ENCODE measurements at regions not wholly inside any gene's neighbourhood (a gene's known extent, or its start where the extent isn't known, plus 50 kb on each side); places are given as distances from the start of the nearest gene placed in this dataset.

DNA sequence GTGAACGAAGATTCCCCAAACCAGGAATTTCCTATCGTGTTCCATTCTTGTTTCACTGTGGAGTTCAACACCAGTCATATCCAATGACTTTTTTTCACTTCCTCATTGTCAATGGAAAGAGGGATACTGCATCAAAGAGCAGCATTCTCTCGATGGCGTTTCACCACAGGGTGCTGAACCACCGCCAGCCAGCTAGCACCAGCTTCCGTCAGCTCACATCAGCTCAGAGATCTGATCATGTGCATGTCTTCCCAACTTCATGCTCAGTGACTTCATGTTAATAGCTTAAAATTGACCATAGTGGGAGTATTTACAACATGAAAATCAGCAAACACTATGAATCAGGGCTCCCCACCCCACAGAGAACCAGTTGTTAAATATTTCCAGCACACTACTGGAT is 359.9 kb downstream of the TNS1 start:
- Histone ChIP-seq H3K4me3 (replicated peaks in 1 of 3; ENCODE audit: insufficient read depth in 1 of 3, low read depth in 2 of 3, low read length in 3 of 3) (no peak overlapping the region), H4K20me1 (ENCODE audit: insufficient read depth, low read length) (no peaks in the 10 kb centered on the region), H3K27ac (ENCODE audit: extremely low read length, insufficient read depth, low read length) (no peak overlapping the region), H3K4me2 (ENCODE audit: low read depth, low read length) (no peak overlapping the region), H3K4me1 (ENCODE audit: insufficient read depth, low read length) (peaks cover 4% of the 10 kb centered on the region), H3K27me3 (ENCODE audit: control insufficient read depth in 1 of 2, insufficient read depth in 2 of 2, low read length in 2 of 2) (no peaks in the 10 kb centered on the region), H3K9ac (ENCODE audit: insufficient read depth, low read depth, low read length) (no peak overlapping the region), H3K9me3 (ENCODE audit: low read length) (no peaks in the 10 kb centered on the region), H3K36me3 (replicated peaks in 1 of 2; ENCODE audit: control insufficient read depth in 1 of 2, insufficient read depth in 2 of 2, low read length in 2 of 2) (no peaks in the 10 kb centered on the region), H2AFZ (ENCODE audit: low read length) (no peak overlapping the region), H3K79me2 (ENCODE audit: insufficient read depth, low read length) (no peaks in the 10 kb centered on the region)
- in situ Hi-C loops (cut with HindIII; ENCODE audit: extremely low pct_ligation_motif_present, low pct_unique_long_range_greater_than_20kb) = no loop called here
- DNase-seq (ENCODE audit: low spot score) = no peak
- intact Hi-C loops (cut with micrococcal nuclease; ENCODE audit: unreplicated experiment) = no loop called here
- no TSS peak for BruUV-seq (replicated peaks)
- WGBS (ENCODE audit: low lambda C conversion rate) = 31% methylated on average over 6 of the region's 6 CpGs
- ChIA-PET POLR2A (no interaction called here), CTCF (ENCODE audit: low intra/inter-chr PET ratio, low total read pairs) (no interaction called here)
- TF ChIP-seq ZSCAN20 (CRISPR knock-in tag; IDR thresholded peaks at IDR 0.05; ENCODE audit: borderline replicate concordance) (no peak), ZNF501 (CRISPR knock-in tag; IDR thresholded peaks at IDR 0.05) (no peak), GABPA (IDR thresholded peaks at IDR 0.05; ENCODE audit: low read depth, low read length) (no peak), GABPA (CRISPR knock-in tag; IDR thresholded peaks at IDR 0.05; ENCODE audit: low read depth) (no peak), ERF (CRISPR knock-in tag; IDR thresholded peaks at IDR 0.05) (no peak), ZNF317 (CRISPR knock-in tag; IDR thresholded peaks at IDR 0.05) (0 out of 2 replicates have a peak, but pooled peaks have one; percentile 20), ZNF547 (CRISPR knock-in tag; IDR thresholded peaks at IDR 0.05) (no peak), PAX8 (CRISPR knock-in tag; IDR thresholded peaks at IDR 0.05; ENCODE audit: borderline replicate concordance) (no peak)
- no peak for FAIRE-seq
- ATAC-seq = no peak

DNA sequence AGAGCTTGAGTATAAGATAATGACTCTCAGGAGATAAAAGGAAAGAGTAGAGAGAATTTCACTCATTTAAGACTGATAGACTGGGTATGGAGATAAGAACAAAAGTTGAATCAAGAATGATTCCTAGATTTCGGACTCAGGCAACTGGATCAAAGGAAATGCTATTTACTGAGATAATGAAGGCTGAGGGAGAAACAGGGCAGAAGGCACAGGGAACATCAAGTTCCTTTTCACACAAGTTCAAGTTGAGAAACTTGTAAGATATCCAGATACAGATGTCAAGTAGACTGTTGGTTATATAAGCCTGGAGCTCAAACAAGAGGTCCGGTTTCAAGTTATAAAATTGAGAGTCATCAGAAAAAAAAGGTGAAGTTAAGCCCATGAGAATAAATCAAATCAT is 360.8 kb downstream of the TNS1 start:
- Histone ChIP-seq H3K27ac (ENCODE audit: extremely low read length, insufficient read depth, low read length) (no peak overlapping the region), H3K79me2 (ENCODE audit: insufficient read depth, low read length) (no peaks in the 10 kb centered on the region), H3K4me1 (ENCODE audit: insufficient read depth, low read length) (no peaks in the 10 kb centered on the region), H4K20me1 (ENCODE audit: insufficient read depth, low read length) (no peaks in the 10 kb centered on the region), H3K36me3 (replicated peaks in 1 of 2; ENCODE audit: control insufficient read depth in 1 of 2, insufficient read depth in 2 of 2, low read length in 2 of 2) (no peaks in the 10 kb centered on the region), H3K9ac (ENCODE audit: insufficient read depth, low read depth, low read length) (no peak overlapping the region), H3K27me3 (ENCODE audit: control insufficient read depth in 1 of 2, insufficient read depth in 2 of 2, low read length in 2 of 2) (peaks cover 0 to 3% of the 10 kb centered on the region in 2 experiments; a peak in 1 of 5 replicates), H3K4me2 (ENCODE audit: low read depth, low read length) (no peak overlapping the region), H3K9me3 (ENCODE audit: low read length) (no peaks in the 10 kb centered on the region), H3K4me3 (replicated peaks in 1 of 3; ENCODE audit: insufficient read depth in 1 of 3, low read depth in 2 of 3, low read length in 3 of 3) (no peak overlapping the region), H2AFZ (ENCODE audit: low read length) (no peak overlapping the region)
- BruUV-seq (replicated peaks) = no TSS peak
- FAIRE-seq (no peak), ATAC-seq (no peak), DNase-seq (ENCODE audit: low spot score) (no peak)
- POLR2A ChIA-PET = no interaction called here
- 6% methylated on average over 2 of the region's 2 CpGs for WGBS (ENCODE audit: low lambda C conversion rate)
- in situ Hi-C loops (cut with HindIII; ENCODE audit: extremely low pct_ligation_motif_present, low pct_unique_long_range_greater_than_20kb) (no loop called here), intact Hi-C loops (cut with micrococcal nuclease; ENCODE audit: unreplicated experiment) (no loop called here)
- CTCF ChIA-PET (ENCODE audit: low intra/inter-chr PET ratio, low total read pairs) = no interaction called here
- no peak for TF ChIP-seq ZNF34 (CRISPR knock-in tag; IDR thresholded peaks at IDR 0.05; ENCODE audit: borderline replicate concordance)
- TF ChIP-seq, protein P1, sequence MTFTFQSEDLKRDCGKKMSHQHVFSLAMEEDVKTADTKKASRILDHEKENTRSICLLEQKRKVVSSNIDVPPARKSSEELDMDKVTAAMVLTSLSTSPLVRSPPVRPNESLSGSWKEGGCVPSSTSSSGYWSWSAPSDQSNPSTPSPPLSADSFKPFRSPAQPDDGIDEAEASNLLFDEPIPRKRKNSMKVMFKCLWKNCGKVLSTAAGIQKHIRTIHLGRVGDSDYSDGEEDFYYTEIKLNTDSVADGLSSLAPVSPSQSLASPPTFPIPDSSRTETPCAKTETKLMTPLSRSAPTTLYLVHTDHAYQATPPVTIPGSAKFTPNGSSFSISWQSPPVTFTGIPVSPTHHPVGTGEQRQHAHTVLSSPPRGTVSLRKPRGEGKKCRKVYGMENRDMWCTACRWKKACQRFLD (CRISPR knock-in tag; IDR thresholded peaks at IDR 0.05; ENCODE audit: borderline replicate concordance) = no peak
- no peak for TF ChIP-seq NR2C2 (CRISPR knock-in tag; IDR thresholded peaks at IDR 0.05; ENCODE audit: borderline replicate concordance)
- TF ChIP-seq ESRRA (CRISPR knock-in tag; IDR thresholded peaks at IDR 0.05; ENCODE audit: low read depth) = no peak
- TF ChIP-seq TGIF2 (CRISPR knock-in tag; IDR thresholded peaks at IDR 0.05) = no peak
